A549 (cell line): ENCODE measurements at regions not wholly inside any gene's neighbourhood (a gene's known extent, or its start where the extent isn't known, plus 50 kb on each side); places are given as distances from the start of the nearest gene placed in this dataset.

Experiments used
- ELK1 ChIP-seq: fragments of 150-350 bp; IDR thresholded peaks from 2 replicates; pipeline ENCODE4 v1.6.1; 2014; ENCODE audit warnings: low read depth, mild to moderate bottlenecking, low read length
- FOSB ChIP-seq: fragments of 250-450 bp; sonication (Bioruptor Pico); IDR thresholded peaks from 2 replicates; pipeline ENCODE4 v1.5.0; 2020; ENCODE audit warnings: mild to moderate bottlenecking, moderate library complexity
- HOXA7 ChIP-seq: fragments of 250-450 bp; sonication (Bioruptor Pico); IDR thresholded peaks from 2 replicates; pipeline ENCODE4 v1.5.0; 2020; ENCODE audit warnings: mild to moderate bottlenecking, moderate library complexity
- MAZ ChIP-seq: fragments of 150-350 bp; IDR thresholded peaks from 2 replicates; pipeline ENCODE4 v1.6.1; 2014; ENCODE audit warnings: antibody characterized with exemption, low read depth, low read length, borderline replicate concordance
- NR3C1 ChIP-seq: fragments of >200 bp; sonication (Bioruptor Twin); formaldehyde crosslinking; IDR thresholded peaks from 3 replicates; pipeline ENCODE4 v1.6.1; 2017
- REST ChIP-seq: fragments of 200-600 bp; sonication (generic); IDR thresholded peaks from 2 replicates; pipeline ENCODE4 v1.6.1; 2016; ENCODE audit warnings: antibody characterized with exemption, mild to moderate bottlenecking, moderate library complexity
- RFX5 ChIP-seq: fragments of 450-650 bp; IDR thresholded peaks from 2 replicates; pipeline ENCODE4 v1.7.1; 2014; ENCODE audit warnings: antibody characterized with exemption, mild to moderate bottlenecking, moderate library complexity
- RNF2 ChIP-seq: fragments of 200-600 bp; sonication (generic); IDR thresholded peaks from 2 replicates; pipeline ENCODE4 v1.6.1; 2016; ENCODE audit warnings: low read depth, mild to moderate bottlenecking, antibody characterized with exemption, moderate library complexity, borderline replicate concordance
- USF2 ChIP-seq: fragments of 450-650 bp; IDR thresholded peaks from 2 replicates; pipeline ENCODE4 v1.6.1; 2014; ENCODE audit warnings: antibody characterized with exemption

GRCh38 chrX:76815754-76816153, 388.2 kb downstream of the MAGEE1 start:
- no peak for TF ChIP-seq HOXA7 (CRISPR knock-in tag)
- no peak for TF ChIP-seq USF2
- no peak for TF ChIP-seq RNF2
- no peak for TF ChIP-seq REST
- TF ChIP-seq MAZ, result no peak
- TF ChIP-seq RFX5, result no peak
- TF ChIP-seq FOSB (CRISPR knock-in tag), result no peak
- TF ChIP-seq NR3C1, result no peak
- no peak for TF ChIP-seq ELK1
